A172 (cell line): ENCODE measurements at regions not wholly inside any gene's neighbourhood (a gene's known extent, or its start where the extent isn't known, plus 50 kb on each side); places are given as distances from the start of the nearest gene placed in this dataset.
"Not testable (repeated sequence)": the region's sequence is repeated elsewhere in the genome, so short reads cannot be mapped to it uniquely, and the experiment has no call there.

Source experiments
- DNase-seq: peaks from one replicate; pipeline ENCODE4 v3.0.0-alpha.2; 2015; ENCODE audit warnings: low spot score

DNA sequence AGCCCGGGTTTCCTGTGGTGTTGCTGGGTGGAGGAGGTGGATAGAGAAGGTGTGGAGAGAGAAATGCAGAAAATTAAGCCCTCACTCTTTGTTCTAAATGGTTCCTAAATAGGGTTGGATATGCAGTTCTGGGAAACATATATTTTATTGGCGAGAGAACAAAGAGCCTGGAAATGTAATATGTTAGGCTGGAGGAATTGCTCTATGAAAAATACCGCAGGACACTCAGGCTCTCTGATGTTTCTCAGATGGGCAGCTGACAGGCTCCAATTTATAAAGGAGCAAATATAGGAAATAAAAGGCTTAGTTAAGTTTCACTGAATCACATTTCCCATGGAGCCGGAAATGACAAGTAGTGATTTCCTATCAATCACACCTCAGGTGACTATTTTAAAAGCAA, 428.0 kb downstream of the TMEM135 start:
- no peak for DNase-seq

DNA sequence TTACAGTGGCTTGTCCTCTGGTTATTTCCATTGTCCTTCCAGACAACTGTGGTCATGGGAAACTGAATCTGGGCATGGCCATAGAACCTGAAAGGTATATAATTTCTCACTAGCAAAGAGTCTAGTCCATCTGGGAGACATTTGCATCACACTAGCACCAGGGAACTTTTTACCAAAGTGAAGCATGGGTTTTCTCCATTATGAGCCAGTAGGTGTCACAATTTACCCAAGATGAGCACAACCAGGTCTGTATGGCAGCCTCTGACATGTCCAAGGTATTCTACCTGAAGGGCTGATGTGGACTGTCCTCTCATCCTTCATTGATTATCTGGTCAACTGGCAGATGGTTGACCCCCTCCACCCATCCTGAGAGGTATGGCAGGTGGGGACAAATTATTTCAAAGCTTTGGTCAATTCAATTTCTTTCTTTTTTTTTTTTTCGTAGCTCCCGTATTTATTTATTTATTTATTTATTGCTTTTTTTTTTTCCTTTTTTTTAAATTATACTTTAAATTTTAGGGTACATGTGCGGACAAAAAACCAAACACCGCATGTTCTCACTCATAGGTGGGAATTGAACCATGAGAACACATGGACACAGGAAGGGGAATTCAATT, 425.9 kb downstream of the TMEM135 start:
- DNase-seq, result peak; percentile 29

- DNase-seq, result no peak
Observed at GRCh38 chr11:87462171-87462570, 424.4 kb downstream of the TMEM135 start.

GRCh38 chr11:87460842-87461637, 423.3 kb downstream of the TMEM135 start:
- no peak for DNase-seq

DNA sequence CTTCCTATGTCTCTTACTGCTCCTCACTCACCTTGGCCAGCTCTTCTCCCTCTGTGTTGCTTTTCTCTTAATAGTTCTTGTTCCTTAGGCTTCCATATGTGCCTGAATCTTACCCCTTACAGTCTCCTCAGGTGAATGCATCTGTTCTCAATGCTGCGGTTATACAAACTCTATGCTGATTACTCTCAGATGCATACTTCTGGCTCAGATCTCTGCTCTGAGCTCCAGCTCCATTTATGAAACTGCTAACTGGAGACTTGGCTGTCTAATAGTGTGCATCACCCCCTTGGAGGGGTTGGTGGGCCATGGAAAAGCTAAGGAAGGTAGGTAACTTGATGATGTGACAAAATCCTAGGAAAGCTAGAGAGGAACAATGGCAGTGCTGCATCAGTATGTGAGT, 422.5 kb downstream of the TMEM135 start:
- DNase-seq, result no peak

DNA sequence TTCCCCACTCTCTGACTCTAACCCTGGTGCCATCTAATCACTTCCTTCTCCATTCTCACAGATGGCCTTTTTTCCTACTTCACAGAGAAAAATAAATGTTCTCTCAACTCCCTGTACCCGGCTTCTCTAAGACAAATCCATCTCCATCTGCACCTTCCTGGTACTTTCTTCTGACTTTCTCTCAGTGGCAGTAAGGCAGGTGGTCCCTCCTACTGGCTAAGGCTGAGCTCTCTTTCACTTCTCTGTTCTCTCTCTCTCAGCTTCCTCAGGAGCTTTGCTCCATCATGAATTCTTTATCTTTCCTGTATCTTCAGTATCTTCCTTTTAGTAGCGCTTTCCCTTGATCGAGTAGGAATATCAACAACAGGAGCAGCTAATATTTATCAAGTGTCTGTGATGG, 421.6 kb downstream of the TMEM135 start:
- DNase-seq, result no peak

GRCh38 chr11:87456499-87456898, 418.8 kb downstream of the TMEM135 start:
- DNase-seq, result no peak

GRCh38 chr11:87455180-87455579, 417.4 kb downstream of the TMEM135 start:
- DNase-seq, result no peak

DNA sequence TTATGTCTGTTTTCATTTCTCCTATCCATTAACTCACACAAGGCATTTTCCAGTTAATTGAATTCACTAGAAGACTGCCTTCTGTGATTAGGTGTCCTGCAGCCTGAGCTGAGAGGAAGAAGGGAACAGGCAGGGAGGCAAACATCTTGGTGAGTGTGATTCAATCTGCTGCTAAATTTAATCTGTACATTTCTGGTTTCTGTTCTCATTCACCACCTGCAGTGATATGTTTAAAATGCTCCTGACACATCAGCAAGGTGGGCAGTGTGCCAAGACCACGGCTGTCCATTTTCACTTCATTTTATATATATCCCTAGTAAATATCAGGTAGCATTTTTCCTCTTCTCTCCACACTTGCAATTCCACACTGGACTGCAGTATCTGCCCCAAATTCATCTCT, 416.5 kb downstream of the TMEM135 start:
- no peak for DNase-seq

DNA sequence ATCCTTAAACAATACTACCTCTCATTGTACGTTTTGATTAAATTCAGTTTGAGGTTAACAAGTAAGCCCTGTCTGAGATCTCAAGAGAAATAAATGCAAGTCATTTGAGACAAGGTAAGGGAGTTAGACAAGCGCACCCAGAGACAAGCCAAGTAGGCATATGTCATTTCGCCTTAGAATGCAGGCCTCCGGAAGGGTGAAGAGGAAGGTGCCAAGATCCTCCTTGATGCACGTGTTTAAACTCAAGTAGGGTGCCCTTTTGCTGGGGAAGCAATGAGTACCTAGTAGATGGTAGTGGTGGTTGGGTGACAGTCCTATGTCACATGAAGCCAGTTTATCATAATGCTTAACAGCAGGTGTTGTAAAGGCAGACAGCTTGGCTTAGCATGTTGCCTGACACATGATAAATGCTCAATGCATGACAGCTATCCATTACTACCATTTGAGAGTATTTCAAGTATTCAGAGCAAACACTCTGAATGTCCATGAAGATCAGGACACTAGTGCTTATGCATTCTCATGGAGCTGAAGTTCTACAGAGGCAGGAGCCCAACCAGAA, 415.9 kb downstream of the TMEM135 start:
- no peak for DNase-seq

- not testable (repeated sequence) for DNase-seq
Observed at GRCh38 chr11:87452025-87452424, 414.3 kb downstream of the TMEM135 start.

GRCh38 chr11:87451395-87451794, 413.7 kb downstream of the TMEM135 start:
- no peak for DNase-seq

- no peak for DNase-seq
Observed at GRCh38 chr11:87447606-87448005, 409.9 kb downstream of the TMEM135 start.

- peak; percentile 55 for DNase-seq
Observed at GRCh38 chr11:87444993-87445392, 407.3 kb downstream of the TMEM135 start.

DNA sequence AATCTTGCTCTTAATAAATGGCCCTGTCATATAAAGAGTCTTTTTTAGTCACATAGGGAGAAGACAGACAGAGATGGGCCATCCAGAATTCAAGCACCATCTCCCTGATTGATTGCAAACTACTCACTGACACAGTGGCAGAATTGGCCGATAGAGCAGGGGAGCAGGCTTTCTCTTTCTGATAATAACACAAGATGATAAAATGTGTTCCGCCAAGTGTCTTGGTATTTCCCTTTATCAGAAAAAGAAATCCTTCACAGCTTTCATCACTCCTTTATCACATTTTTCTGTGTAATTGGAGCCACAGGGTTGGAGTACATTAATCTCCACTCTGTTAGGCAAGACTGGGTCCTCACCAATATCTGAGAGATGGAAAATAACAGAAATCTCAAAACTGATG, 406.0 kb downstream of the TMEM135 start:
- no peak for DNase-seq

- no peak for DNase-seq
Observed at GRCh38 chr11:87440076-87440770, 402.5 kb downstream of the TMEM135 start.

GRCh38 chr11:87438416-87438815, 400.7 kb downstream of the TMEM135 start:
- no peak for DNase-seq

DNA sequence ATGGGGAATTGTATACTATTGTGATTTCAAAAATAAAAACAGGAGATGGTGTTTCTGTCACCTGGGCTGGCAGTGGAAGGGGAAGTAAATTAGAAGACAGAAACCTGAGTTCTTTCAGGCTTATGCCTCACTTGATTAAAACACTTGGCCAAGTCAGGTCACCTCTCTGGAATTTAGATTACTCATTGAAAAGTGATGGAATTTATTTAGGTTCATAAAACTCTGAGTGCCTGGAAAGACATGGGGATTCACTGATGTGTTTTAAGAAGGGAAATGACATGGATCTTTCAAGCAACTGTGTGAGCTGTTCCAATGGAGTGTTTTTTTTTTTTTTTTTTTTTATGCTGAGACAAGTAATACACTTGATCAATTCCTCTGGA, 400.1 kb downstream of the TMEM135 start:
- peak; percentile 74 for DNase-seq

DNA sequence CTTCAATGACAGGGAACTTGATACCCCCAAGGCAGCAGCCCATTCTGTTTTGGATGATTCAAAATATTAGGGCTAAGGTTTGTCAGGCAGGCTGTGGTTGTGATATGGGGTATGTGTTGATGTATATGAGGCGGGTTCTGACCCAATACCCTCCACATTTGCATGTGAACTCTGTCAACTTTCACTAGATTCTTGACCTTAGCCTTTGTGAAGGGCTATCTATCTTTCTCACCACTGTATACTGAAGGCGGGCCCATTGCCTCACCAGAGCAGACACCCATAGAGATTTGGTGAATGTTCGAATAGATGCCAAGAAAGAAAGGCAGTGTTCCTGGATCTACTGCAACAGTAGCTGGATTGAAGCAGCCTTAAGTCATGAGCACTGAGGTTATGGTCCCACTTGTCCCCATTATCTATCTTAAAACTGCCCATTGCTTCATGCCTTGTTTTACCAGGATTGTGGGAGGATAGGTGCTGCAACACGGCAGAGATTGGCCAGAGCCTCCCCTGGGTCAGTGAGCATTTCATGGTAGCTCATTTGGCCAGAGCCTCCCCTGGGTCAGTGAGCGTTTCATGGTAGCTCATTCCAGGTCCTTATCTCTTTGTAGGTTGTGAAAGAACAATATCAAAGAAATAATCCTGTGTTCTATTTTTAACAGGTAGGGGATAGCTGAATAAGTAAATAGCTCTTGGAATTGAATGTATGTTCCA, 399.6 kb downstream of the TMEM135 start:
- no peak for DNase-seq

- DNase-seq, result no peak
Observed at GRCh38 chr11:87432022-87432421, 394.3 kb downstream of the TMEM135 start.

- no peak for DNase-seq
Observed at GRCh38 chr11:87431392-87431791, 393.7 kb downstream of the TMEM135 start.

GRCh38 chr11:87430821-87431220, 393.1 kb downstream of the TMEM135 start:
- DNase-seq, result no peak
